ENCODE measurements at regions not wholly inside any gene's neighbourhood (a gene's known extent, or its start where the extent isn't known, plus 50 kb on each side); places are given as distances from the start of the nearest gene placed in this dataset.
A peak's percentile ranks its signal among the peaks of the same experiment; 100 is the strongest.

DNA sequence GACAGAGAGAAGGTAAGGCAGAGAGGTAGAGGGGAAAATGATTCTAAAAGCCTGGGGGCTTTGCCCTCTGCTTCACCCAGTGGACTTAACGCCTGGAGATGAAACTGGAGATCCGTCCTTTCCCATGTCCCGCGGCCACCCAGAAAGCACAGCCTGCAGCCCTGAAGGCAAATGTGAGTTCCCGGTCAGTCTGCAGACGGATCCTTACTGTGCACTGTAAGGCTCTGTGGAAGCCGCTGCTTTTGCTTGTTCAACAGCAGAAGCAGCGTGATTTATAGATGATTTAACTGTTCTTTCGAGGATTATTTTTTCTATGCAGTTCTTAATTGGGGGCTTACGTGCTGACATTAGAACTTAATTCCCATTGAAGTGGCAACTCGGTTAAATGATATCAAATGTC is 290.4 kb downstream of the FOXL1 start:
- DNase-seq (ENCODE audit: low read depth): no peak

DNA sequence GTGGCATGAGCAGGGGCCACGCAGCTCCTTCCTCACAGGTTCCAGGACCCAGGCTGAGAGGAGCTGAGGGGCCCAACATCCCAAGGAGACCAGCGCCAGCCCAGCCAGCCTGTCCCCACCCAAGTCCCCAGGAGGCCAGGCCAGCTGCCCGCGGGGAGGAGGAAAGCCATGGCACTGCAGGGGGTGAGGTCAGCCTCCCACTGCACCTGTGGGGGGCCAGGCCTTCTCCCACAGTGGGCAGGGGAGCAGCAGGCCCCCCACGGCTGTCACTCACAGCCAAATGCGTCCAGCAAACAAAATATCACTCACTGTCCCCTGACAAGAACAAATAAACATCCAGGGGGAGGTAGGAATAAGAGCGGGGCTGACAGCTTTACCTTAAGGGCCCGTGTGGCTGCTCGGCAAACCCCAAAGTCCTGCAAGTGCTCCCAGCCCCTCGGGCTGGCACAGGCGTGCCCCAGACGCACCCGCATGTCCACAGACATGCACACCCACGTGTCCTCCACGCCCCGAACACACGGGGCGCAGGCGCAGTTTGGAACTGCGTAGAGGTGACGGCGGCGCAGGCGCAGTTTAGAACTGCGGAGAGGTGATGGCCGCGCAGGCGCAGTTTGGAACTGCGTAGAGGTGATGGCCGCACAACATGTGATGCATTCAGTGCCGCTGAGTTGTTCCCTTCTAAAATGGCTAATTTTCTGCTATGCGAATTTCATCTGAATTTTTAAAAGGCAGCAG is 291.1 kb downstream of the FOXL1 start:
- no peak for DNase-seq (ENCODE audit: low read depth)

DNA sequence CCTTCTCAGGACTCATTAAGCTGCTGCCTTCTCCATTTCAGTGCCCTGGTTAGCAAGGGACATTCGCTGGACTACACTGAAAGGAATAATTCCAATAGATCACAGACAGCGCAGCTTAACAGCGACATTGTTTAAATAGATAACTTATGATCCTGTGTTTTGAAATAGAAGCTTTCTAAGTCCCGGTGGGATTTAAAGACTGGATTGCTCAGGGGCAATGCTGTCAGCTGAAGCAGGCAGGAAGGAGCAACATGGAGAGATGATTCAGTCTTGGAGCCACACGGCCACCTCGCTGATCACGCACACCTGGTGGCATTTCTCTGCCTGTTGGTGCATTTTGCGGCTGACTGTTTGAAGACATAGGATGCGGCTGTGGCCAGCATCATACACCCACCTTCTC is 292.0 kb downstream of the FOXL1 start:
- DNase-seq (ENCODE audit: low read depth): no peak

DNA sequence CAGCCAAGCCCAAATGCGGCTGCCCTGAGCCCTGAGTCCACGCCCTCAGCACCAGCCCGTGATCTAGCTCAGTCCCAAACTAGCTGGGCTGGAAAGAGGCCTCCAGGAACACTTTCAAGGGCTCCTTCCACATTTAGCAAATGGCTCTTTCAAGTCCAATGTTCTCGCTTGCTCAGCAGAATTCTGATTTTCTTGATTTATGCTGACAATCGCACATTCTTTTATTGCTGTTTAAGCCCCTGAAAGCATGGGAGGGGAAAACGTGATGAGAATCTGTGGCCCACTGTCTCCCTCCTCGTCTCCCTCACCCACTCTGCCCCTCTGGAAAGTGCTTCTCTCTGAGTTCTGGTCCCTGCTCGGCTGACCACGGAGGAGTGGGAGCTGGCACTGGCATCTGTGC is 293.8 kb downstream of the FOXL1 start:
- DNase-seq (ENCODE audit: low read depth): no peak

DNA sequence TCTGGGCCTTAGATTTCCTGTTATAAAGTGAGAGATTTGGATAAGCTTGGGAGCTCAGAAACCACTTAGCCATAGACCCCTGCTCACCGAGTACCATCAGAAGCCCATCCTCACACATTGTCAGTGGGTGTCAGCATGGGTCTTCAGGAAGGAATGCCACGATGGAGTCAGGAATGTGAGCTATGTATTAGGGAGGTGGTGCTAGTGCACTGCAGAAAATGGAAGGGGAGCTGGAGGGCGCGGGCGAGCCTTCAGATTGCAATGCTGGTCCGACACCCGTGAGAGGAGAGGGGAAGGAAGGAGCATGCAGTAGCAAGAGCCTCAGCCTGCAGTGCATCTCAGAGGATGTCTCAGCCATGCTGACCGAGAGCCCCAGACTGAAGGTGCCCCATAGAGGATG is 294.5 kb downstream of the FOXL1 start:
- DNase-seq (ENCODE audit: low read depth): no peak

DNA sequence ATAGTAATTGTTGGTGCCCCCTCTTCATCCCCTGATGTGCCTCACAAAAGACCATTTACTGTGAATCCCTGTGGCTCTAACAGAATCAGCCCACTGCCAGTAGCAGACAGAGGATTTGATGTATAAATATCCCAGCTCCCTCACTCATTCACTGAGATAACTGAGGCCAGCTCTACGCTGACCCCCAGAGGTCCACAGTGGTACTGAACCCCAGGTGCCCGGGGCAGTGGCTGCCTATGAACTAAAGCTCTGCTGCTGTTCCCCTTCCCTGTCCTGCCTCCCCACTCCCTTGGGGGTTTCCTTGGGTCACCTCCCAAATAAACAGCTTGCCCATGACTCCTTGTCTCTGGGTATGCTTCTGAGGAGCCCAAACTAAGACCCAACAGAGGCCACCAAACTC is 295.8 kb downstream of the FOXL1 start:
- DNase-seq (ENCODE audit: low read depth): peak; percentile 59

DNA sequence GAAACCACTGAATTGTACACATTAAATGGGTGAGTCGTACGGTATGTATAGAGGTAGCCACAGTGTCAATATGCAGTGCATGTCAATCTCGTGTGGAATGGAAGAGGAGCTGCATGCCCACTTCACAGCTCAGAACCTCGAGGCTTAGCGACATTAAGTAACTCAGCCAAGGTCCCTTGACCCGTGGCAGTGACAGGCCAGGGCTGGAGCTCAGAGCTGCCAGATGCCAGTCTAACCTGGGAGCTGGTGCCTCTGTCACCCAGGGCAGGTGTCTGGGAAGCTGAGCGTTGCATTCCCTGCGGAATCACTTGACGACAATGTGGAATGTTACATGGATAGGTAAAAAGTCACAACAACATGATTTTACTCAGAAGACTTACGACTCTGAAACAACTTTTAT is 298.1 kb downstream of the FOXL1 start:
- DNase-seq (ENCODE audit: low read depth): no peak

DNA sequence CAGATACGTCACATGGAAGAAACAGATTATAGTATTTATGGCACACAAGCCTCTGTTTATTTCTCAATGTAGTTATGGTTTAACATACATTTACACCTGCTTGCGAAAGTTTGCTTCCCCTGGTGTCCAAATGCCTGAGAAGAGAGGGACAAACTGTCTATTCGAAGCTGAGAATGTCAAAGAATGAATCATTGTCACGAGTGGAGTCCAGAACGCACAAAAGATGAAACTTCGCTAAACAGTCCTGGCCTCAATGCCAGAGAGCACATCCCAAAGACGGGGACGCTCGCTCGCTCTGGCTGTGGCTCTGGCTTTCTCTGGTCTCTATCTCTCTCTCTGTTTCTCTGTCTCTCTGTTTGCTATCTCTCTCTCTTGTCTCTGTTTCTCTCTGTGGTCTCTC is 298.8 kb downstream of the FOXL1 start:
- DNase-seq (ENCODE audit: low read depth): no peak

DNA sequence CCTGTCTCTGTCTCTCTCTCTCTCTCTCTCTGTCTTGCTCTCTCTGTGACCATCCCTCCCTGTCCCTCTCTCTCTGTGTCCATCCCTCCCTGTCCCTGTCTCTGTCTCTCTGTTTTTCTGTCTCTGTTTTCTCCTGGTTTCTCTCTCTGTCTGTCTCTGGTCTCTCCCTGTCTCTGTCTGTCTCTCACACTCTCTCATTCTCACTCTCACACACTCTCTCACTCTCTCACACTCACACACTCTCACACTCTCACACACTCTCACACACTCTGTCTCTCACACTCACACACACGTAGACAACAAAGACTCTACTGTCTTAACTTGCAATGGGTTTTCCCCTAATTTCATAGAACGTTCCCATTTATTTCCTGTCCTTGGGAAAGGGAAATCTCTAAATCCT is 299.5 kb downstream of the FOXL1 start:
- no peak for DNase-seq (ENCODE audit: low read depth)

DNA sequence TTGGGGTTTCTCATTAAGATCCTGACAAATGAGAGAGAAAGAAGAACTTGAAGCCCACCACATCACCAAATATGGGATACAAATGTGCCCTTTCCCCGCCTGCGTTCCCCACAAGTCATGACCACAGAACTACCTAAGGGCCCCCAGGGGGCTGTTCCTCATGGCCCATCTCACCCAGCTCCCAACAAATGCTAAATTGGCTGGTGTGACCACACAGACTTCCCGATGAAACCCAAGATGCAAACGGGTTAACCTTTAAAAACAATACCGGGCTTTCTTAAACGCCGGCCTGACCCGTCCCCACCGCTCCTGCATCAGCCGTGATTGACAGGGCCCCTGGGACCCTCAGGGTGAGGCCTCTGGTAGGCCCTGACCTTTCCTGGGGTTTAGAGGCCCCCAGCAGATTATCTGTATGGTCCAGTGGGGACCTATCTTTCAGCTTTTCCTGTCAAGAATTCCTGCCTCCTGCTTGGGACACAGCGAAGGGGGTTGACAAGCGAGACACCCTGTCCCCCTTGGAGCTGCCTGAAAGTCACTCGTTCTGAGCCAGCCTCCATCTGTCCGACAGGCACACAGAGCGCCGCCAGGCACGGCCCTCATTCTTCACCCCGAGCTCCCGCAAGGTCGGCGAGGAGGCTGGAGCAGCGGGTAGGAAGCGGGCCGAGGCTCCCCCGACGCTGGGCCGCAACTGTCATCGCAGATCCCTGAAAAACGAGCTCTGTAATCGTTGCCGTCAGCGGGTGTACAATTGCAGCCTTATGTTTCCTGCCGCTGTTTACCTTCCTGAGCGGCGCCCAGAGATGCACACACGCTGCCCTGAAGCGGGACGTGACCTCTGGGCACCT is 300.1 kb downstream of the FOXL1 start:
- no peak for DNase-seq (ENCODE audit: low read depth)

DNA sequence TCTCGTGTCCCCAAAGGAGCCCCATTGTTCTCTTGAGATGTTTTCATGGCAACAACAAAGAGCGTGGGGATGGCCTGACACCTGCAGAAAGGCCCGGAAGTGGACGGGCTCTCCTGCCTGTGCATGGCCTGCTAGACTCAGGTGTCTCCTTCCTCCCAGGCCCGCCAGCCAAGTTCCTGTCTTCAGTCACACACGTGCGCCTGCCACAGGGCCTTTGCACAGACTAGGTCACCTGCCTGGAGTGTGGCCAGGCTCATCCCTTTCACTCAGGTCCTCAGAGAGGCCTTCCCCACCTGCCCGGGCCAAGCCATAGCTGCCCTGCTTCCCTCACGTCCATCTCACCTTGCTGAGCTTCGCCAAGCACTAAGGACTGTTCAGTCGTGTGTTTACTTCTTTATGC is 300.9 kb downstream of the FOXL1 start:
- no peak for DNase-seq (ENCODE audit: low read depth)

DNA sequence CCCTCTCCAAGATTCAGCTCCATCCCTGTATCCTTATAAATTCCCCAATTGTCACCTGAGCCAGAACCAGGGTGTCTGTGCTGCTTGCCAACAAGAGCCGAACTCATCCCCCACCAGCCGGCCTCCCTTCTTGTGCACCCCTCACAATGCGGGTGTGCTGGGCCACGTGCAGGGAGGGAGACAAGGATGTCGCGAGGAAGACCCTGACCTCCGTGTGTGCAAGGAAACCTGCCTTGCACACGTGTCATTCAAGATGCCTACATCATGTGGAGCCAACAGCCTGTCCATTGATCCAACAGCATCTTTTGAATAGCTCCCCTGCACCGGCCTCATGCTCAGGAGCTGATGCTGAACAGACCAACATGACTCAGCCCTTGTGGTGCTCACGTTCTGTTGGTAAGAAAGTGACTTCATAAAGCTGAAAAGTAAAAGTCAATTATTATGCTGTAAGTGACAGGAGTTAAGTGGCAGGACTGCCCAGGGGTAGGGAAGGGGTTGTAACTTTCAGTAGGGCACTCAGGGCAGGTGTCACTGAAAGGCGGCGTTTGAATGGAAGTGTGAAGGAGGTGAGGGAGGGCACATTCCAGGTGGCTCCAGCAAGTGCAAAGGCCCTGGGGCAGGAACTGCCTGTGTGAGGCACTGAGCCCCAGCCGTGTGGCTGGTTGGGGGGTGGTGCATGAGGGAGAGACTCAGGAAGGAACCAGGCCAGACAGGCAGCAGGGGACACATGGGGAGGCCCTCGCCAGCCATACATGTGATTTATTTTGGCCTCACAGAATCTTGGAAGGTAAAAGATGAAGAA is 302.2 kb downstream of the FOXL1 start:
- DNase-seq (ENCODE audit: low read depth): peak; percentile 23

DNA sequence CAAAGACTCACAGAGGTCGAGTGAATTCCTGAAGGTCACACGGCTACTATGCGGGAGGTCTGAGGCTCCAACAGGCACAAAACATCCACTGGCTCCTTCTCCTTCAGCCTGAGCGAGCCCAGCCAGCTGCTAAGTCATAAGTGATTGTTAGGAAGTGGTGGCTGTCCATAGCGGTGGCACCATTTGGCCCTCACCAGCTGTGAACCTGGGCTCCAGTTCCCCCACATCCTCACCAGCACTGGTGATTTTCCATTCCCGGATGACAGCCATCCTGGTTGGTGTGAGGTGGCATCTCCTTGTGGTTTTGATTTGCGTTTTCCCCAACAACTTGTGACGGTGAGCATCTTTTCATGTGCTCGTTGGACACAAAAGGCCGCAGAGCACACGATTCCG is 302.8 kb downstream of the FOXL1 start:
- DNase-seq (ENCODE audit: low read depth): no peak

DNA sequence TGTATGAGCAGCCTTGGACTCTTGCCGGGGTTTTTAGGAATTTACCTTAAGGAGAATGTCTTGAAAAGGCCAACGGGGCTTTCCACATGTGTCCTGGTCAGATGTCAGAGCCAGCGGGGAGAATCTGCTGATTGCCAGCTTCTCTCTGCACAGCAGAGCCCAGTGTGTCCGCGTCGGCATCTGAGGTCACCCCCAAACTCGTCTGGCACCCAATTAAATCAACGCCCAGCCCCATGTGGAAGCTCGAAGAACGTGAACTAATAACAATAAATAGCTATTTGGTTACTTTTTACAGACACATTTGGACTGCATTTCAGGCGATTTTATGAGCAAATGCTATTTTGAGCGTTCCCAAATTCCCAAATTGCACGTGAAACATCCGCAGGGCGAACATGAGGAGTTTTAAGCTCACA is 303.5 kb downstream of the FOXL1 start:
- no peak for DNase-seq (ENCODE audit: low read depth)

DNA sequence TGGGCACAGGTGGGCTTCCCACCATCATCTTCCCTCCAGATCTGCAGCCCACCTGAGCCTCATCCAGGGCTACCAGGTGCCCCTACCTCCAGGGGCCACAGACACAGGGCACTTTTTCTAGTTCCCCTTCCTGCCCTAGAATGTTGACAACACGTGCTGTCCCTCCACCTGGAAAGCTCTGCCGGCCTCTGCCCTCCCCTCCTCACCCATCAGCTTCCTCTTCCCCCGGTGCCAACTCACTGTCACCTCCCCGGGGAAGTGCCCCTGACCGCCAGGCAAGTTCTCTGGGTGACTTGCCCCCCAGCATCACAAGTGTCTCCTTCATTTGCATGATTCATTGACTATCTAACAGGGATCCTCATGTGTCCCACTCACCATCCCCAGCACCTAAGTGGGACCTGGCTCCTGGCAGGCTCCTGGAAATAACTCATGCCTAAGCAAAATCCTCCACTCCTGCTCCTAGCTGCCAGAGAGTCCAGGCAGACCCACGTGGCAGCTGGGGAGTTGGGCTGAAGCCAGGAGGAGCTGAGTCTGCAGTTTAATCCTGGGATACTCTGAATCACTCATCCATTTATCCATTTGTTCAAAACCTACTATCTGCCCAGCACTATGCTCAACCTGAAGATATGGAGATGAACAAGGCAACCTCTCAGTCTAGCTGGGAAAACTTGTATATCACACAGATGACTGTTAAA is 304.4 kb downstream of the FOXL1 start:
- peak; percentile 60 for DNase-seq (ENCODE audit: low read depth)

DNA sequence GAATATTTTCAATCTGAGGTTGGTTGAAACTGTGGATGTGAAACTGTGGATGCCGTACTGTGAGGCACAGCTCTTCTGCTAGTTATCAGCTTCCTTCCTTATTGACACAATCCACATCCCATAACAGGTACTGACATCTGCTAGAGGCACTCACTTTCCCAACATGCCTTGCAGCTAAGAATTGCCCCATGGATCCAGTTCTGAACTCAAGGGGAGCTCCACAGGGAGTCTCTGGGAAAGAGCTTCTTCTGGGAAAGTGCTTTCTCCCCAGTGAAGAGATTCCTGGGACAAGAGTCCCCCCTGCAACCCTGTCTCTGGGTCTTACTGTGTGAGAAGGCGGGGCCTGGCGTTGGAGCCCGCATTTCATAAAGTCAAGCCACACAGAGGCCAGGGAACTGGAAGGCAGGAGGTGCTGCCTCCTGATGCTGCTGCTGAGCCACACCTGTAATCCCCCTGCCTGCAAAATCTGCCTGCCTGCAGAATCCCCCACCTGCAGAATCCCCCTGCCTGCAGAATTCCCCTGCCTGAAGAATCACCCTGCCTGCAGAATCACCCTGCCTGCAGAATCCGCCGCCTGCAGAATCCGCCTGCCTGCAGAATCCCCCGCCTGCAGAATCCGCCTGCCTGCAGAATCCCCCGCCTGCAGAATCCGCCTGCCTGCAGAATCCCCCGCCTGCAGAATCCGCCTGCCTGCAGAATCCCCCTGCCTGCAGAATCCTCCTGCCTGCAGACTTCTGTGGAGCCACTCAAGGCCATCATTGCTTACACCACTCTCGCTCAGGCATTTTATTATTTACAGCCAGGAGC is 305.4 kb downstream of the FOXL1 start:
- no peak for DNase-seq (ENCODE audit: low read depth)

DNA sequence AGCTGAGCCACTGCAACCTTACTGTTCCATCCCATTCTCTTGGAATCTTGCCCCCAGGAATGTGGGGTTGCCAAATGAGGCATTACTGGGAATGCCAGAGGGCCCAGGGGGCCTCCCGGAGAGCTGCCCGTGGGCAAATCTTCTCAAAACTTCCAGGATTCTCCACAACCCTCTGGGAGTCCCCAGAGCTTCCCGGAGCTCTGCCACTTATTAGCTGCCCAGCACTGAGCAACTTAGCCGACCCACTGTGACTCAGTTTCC is 306.0 kb downstream of the FOXL1 start:
- DNase-seq (ENCODE audit: low read depth): no peak

DNA sequence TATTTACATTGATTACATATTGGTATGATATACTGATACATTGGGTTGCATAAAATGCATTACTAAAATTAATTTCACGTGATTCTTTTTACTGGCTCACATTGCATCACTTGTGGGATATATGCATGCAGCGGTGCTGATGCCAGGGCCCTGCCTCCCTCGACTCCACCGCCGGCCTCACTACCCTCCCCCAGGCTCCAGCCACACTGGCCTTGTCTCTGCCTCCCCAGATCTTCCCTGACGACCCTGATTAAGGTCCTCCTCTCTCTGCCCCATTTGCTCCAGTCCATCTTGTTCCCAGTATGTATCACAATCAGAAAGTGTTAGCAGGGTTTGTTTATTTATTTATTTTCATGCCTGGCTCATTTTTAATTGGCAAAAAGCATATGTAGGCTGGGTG is 306.8 kb downstream of the FOXL1 start:
- no peak for DNase-seq (ENCODE audit: low read depth)

DNA sequence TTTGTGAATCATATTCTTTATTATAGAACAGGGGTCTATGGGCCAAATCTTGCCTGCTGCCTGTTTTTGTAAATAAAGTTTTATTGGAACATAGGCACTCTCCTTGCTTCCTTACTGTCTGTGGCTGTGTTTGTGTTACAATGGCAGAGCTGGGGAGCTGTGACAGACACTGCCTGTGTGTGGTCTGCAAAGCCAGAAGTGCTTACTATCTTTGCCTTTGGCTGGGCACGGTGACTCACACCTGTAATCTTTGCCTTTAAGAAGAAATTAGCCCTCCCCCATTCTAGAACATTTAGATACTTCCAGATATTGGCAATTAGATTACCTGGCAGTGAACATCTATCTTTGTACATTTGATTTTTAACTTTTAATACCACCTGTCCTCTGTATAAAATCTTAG is 308.3 kb downstream of the FOXL1 start:
- DNase-seq (ENCODE audit: low read depth): peak; percentile 30

DNA sequence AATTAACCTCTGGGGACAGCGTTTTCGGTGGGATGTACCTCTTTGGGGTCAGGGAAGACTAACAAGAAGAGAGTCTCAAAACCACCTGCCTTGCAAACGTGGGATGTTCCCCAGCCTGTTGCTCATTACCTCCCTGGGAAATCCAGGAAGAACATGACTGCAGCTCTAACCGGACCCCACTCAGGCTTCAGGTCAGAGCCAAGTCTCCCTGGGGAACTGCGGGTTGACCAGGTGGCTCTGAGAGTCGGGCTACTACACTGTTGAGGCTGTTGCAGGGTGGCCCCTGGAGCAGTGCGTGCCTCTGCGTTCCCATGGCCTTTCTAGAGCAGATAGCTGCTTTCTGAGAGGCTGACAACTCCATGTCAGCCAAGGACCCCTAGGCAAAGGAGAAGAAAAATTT is 309.1 kb downstream of the FOXL1 start:
- DNase-seq (ENCODE audit: low read depth): no peak

DNA sequence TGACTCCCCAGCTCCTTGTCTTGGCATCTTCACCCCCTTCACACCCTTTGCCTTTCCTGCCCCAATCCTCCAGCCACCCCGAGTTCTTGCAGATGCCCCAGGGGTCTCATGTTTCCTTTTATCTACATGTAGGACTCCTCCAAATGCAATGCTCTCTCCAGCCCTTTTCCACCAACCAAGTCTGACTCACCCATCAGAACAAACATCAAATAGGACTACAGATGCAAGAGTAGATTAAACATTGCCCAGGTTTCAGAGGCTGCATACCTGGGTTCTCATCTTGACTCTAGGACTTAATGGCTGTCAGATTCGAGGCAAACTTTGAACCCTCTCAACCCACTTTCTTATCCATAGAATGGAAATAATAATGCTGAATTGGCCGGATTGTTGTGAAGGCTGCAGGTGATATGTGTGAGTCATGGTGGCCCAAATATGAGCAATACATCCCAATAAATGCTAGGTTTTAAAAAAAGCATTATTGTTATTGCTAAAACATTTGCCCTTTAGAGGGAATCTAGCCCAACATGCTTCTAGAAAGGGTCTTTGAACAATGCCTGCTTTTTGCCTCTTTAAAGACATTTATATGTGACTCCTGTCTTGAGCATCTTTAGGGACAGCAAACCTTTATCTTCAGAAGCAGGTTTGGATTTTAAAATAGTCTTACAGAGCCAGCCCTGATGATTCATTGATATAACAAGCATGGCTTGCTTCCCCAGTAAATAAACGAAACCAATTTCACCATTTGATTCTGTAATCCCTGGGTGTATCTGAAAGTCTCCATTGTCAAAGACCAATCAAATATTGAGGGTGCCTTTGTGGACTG is 310.1 kb downstream of the FOXL1 start:
- DNase-seq (ENCODE audit: low read depth): peak; percentile 25

Measured in ELR (cell line).